ENCODE measurements at regions not wholly inside any gene's neighbourhood (a gene's known extent, or its start where the extent isn't known, plus 50 kb on each side); places are given as distances from the start of the nearest gene placed in this dataset.
A peak's percentile ranks its signal among the peaks of the same experiment; 100 is the strongest.
"Not testable (repeated sequence)": the region's sequence is repeated elsewhere in the genome, so short reads cannot be mapped to it uniquely, and the experiment has no call there.

- DNase-seq (ENCODE audit: low read depth), result peak; percentile 32
Observed at GRCh38 chr7:24395512-24395911, 111.5 kb downstream of the NPY start.

DNA sequence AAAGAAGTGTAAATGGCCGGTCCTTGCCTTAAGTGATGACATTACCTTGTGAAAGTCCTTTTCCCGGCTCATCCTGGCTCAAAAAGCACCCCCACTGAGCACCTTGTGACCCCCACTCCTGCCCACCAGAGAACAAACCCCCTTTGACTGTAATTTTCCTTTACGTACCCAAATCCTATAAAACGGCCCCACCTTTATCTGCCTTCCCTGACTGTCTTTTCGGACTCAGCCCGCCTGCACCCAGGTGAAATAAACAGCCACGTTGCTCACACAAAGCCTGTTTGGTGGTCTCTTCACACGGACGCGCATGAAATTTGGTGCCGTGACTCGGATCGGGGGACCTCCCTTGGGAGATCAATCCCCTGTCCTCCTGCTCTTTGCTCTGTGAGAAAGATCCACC is 112.4 kb downstream of the NPY start:
- not testable (repeated sequence) for DNase-seq (ENCODE audit: low read depth)

DNA sequence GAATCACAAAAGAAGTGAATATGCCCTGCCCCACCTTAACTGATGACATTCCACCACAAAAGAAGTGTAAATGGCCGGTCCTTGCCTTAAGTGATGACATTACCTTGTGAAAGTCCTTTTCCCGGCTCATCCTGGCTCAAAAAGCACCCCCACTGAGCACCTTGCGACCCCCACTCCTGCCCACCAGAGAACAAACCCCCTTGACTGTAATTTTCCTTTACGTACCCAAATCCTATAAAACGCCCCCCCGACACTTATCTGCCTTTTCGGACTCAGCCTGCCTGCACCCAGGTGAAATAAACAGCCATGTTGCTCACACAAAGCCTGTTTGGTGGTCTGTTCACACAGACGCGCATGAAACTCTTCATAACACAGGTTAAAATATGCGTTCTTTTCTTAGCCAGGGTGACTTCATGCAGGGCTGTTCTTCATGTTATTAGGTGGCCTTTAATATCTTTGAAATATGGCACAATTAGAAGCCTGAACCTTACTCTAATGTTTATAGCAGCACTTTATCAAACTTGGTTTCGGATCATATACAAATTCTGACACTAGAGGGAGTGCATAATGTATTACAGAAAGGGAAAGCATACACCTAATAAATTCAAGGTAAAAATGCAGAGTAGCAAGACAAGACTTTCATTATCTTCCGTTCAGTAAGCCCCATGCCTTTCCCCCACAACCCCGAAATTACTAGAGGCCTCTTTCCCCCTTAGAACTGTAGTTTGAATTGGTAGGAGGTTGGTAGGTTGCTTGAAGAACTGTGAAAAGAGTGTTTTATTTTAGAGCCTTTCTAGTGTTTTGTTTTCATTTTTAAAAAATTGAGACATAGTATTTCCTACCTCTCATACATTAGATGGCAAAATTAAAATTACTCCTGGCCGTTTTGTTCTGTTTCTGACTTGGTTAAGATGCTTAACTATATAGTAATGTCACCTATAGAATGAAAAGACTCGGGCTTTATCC is 117.9 kb downstream of the NPY start:
- DNase-seq (ENCODE audit: low read depth), result peak; percentile 45

GRCh38 chr7:24402655-24403054 is 118.7 kb downstream of the NPY start:
- no peak for DNase-seq (ENCODE audit: low read depth)

DNA sequence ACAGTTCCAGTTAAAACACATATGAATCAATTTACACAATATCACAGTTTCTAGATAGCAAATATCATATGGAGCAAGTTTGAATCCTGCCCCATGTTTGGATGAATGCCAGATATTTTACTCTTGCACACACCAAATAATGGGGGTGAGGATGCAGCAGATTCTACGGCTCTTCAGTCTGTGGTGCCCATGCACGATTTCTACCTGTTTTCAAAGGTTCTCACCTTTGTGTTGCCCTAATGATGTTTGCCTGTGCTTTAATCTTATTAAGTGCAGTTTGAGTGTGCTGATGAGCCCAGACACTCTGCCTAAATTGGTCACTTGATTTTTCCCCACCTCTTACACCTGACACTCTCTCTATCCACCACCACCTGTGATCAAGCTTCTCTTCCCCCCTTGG is 119.6 kb downstream of the NPY start:
- DNase-seq (ENCODE audit: low read depth), result no peak

DNA sequence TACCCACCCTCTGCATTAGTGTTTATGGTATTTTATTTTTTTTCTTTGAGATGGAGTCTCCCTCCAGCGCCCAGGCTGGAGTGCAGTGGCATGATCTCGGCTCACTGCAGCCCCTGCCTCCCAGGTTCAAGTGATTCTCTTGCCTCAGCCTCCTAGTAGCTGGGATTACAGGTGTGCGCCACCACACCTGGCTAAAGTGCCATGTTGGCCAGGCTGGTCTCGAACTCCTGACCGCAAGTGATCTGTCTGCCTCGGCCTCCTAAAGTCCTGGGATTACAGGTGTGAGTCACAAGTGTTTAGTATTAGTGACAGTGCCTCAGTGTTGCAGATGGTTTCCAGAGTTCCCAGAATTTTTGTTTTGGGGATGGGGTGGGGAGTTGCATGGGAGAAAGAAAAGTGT is 120.3 kb downstream of the NPY start:
- no peak for DNase-seq (ENCODE audit: low read depth)

GRCh38 chr7:24405002-24405401 is 121.0 kb downstream of the NPY start:
- DNase-seq (ENCODE audit: low read depth), result no peak

DNA sequence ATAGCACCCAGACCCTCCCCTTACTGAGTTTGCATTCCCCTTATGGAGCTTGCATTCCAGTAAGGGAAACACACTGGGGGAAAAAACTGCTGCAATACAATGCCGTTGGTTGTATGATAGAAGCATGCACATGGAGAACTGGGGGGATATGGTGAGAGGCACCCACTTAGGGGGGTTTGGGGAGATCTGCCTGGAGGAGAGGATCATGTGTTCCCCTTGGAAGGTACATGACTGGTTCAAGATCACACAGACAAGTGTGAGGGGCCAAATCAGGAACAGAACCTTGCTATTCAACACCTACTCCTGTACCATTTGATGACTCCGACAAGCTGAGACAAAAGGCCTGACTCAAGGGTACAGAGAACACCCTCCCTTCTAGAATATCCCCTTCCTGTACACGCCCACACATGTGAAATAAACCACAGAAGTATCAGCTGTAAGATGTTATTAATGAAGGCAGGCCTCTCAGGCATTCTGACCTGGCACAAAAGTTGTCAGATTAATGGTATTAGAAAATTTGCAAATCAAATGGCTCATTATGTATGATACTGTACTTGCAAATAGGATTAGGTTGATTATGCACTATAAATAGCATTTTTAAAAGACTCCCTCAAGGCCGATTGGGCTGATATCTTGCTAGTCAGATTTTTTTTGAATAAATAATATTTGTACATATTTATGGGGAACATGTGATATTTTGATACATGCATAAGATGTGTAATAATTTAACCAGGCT is 122.2 kb downstream of the NPY start:
- DNase-seq (ENCODE audit: low read depth), result peak; percentile 20

GRCh38 chr7:24406789-24407299 is 122.9 kb downstream of the NPY start:
- DNase-seq (ENCODE audit: low read depth), result no peak

DNA sequence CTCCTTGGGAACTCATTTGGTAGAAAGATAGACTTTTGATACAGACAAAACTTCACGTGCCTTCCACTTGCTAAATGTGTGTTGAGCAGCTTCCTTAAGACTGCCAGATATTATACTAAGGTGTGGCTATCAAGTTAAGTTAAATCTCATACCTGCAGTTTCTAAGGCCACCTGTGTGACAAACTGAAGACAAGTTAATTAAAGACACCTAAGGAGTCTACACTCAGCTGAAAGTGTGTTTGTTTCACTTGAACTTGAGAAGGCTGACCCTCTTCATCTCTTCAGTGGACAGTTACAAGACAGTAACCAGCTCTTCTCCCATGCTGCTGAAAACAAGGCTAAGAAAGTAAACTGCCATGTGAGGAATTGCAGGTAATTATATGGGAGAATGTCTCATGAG is 124.0 kb downstream of the NPY start:
- DNase-seq (ENCODE audit: low read depth), result no peak

GRCh38 chr7:24408798-24409430 is 124.9 kb downstream of the NPY start:
- DNase-seq (ENCODE audit: low read depth), result no peak

GRCh38 chr7:24409431-24410024 is 125.5 kb downstream of the NPY start:
- DNase-seq (ENCODE audit: low read depth), result no peak

DNA sequence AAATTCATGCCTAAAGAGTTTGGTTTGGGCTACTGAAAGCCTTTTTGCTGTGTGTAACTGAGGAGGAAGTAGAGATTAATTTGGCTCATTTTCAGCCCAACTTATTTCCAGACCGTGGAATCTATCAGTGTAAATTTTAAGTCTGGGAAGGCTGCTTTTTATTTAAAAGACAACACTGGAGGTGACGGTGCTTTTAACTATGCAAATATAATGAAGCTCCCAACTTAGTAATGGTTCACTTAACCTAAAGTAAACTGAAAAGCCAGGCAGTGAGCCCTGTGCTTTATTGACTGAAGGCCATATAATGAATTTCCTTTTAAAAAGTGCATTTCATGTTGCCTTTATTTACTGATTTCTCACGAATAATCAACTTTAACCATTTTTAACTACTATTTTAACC is 127.2 kb downstream of the NPY start:
- DNase-seq (ENCODE audit: low read depth), result no peak

GRCh38 chr7:24417526-24418120 is 133.6 kb downstream of the NPY start:
- DNase-seq (ENCODE audit: low read depth), result no peak

GRCh38 chr7:24419077-24419476 is 135.1 kb downstream of the NPY start:
- peak; percentile 18 for DNase-seq (ENCODE audit: low read depth)

GRCh38 chr7:24419511-24419910 is 135.5 kb downstream of the NPY start:
- DNase-seq (ENCODE audit: low read depth), result no peak

DNA sequence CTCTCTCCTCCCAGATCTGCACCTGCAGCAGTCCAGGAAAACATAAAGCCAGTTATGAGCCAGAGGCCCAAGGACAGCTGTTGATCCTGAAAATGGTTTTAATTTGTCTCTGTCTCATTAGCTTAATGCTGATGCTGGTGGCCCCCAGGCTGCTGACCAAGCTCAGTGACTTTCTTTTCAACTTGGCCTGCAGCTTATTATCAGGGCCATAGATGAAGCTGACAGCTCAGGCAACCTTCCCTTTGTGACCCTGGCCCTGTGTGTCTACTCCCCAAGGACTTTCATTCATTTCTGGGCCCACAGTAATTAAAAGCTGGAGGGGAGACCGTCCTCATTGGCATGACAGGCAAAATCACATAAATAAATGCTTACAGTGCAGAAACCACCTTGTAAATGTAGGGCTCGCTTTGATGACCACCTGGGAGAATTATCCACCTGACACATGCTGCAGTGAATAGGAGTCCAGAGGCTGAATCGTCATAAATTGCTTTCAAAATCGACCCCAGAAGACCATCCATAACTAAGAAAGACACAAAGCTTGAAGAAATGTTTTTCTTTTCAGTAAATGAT is 138.5 kb downstream of the NPY start:
- DNase-seq (ENCODE audit: low read depth), result no peak

DNA sequence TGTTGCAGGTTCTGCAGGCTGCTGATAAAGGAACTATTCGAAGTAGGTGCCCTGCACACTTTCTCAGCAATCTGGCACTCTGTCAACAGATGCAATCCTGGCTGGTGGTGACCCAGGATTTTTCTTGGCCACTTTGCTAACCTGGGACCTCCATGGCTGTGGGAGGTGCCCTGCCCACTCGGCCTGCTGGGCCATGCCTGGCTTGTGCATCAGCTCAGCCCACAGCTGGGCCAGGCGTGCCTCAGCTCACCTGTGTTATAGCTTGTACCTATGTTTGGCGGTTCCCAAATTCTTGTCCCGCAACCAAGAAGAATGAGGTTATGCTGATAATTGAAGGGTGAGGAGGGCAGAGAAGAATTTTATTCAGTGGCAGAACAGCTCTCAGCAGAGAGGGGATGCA is 141.7 kb downstream of the NPY start:
- DNase-seq (ENCODE audit: low read depth), result no peak

- no peak for DNase-seq (ENCODE audit: low read depth)
Observed at GRCh38 chr7:24427048-24427447, 143.1 kb downstream of the NPY start.

DNA sequence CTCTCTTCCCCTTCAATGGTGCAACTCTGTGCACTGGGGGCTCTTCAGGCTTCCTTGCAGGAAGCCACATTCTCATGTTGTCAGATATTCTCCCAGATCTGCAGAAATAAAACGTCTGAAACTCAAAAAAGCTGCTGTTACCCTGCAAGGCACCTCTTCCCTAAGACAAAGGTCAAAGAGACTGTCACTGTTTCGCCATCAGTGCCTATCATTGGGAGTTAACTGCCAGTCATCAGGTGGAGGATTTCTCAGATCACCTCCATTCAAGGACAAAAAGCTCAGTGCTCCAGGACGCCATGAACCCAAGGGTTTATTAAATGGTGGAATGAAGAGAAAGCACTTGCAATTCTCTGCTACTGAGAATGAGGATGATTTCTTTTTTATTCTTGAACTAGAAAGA is 144.6 kb upstream of the PALS2 start:
- no peak for DNase-seq (ENCODE audit: low read depth)

GRCh38 chr7:24432677-24433076 is 140.6 kb upstream of the PALS2 start:
- no peak for DNase-seq (ENCODE audit: low read depth)

Data from LHCN-M2 (cell line).